GM21528 (cell line): ENCODE measurements at regions not wholly inside any gene's neighbourhood (a gene's known extent, or its start where the extent isn't known, plus 50 kb on each side); places are given as distances from the start of the nearest gene placed in this dataset.

Experiments
- ATAC-seq: cut with Tn5 transposase; IDR thresholded peaks from one replicate; pipeline ENCODE4 v1.9.1; 2021; ENCODE audit warnings: mild to moderate bottlenecking, moderate library complexity; ENCODE audit not compliant: unreplicated experiment, low FRiP score

DNA sequence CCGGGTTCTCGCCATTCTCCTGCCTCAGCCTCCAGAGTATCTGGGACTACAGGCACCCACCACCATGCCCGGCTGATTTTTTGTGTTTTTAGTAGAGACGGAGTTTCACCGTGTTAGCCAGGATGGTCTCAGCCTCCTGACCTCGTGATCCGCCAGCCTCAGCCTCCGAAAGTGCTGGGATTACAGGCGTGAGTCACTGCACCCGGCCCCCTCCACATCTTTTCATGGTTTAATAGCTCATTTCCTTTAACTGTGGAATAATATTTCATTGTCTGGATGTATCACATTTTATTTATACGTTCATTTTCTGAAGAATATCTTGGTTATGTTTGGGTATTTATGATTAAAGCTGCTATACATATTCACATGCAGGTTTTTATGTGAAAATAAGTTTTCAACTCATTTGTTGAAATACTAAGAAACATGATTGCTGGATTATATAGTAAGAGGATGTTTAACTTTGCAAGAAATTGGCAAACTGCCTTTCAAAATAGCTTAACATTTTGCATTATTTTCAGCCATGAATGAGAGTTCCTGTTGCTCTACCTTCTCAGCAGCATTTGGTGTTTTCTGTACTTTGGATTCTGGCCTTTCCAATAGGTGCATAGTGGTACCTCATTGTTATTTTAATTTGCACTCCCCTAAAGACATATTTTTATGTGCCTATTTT lies 591.9 kb downstream of the TECRL start:
- ATAC-seq, result no peak

DNA sequence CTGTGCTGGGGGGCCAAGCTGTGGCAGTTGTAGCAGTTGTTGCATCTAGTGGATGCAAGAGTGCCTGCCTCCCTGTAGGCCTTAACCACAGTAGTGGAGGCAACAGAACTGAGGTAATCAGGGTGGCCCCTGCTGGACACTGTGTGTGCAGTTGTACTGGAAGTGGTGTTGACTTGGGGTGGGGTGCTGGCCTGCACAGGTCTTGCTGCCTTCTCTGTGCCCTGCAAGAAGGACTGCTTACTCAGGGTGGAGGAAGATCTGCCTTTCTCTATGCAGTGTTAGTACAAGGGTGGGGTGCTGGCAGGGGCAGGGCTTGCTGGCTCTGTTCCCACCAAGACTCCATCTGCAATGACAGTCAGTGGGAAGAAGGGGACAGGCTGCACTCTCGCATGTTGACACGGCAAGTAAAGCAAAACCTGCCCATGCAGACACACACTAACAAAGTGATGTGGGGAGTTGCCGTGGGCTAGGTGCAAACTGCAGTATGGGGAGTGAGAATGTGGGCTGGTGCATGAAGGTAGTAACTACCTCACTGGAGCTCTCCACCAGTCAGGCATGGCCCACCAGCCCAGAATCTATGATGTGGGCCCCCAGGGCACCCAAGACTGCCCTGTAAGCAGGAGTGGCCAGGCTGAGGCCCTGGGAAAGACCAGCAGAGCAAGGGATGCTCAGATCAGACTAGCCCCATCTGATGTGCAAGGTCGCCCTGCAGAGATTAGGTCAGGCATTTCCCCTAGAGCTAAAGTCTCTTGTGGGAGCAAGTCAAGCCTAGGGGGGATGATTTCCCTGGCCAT lies 594.9 kb downstream of the TECRL start:
- no peak for ATAC-seq

DNA sequence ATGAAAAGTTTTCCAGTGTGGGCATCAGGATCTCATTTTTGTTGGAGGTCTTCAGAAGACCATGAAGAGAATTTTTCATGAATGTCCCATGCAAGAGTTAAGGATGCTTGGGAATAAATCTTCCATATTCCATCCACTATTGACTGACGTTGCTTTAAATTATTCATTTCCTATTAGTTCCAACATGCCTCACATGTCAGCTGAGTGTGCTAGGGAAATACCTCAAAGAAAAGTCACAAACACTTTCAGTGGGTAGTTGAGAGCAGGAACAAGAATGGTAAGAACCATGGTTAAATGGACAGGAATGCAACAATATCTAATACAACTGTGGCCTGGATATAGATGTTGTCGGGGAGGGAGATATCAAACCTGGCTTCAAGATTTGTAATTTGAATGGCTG lies 610.1 kb downstream of the TECRL start:
- ATAC-seq, result no peak

DNA sequence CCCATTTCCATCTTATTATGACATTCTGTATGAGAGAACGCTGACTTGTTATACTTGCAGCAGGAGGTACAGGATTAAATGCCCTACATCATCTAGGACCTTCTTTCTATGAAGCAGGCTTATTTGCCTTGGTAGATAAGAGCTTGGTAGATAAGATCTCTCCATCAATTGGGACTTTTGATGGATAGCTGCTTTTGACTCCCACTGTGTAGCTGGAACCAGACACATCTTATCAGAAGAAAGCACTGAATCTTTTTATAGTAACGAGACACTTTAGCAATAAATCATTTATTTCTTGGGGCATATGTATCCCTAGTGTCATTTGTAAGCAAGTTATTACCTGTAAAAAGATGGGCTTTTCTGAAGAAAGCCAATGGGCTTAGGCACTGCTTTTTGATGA lies 613.9 kb downstream of the TECRL start:
- no peak for ATAC-seq

DNA sequence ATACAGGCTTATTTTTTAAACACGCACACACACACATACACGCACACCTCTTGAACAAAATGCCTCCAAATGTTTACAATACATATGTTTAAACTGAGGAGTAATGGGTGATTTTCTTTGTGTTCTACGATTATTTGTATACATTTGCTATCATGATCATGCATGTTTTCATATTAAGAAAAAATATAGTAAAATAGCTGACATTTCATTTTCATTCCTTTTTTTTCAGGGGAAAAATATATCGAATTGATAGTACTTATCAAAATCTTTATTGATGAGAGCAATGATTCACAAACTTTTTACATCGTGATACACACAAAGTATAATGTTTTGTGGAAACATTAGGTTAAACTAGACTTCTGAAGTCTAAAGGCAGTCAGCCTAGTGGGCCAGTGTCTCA lies 618.9 kb downstream of the TECRL start:
- ATAC-seq, result no peak

DNA sequence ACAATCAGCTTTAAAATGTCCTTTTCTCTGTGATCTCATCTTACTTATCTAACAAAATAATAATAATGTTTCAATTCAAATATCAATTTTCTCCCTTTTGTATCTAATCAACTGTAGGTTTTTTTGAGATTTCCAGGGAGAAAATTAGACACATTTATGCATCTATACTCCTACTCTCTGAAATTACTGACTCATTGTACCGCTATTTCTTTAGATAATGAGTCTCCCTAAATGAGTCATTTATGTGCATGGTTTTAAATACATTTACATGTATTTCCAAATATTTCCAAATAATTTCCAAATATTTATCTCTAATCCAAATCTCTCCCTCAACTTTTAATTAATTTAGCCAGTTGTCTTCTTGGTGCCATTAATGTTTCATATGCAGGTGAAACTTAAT lies 621.0 kb downstream of the TECRL start:
- ATAC-seq, result no peak

DNA sequence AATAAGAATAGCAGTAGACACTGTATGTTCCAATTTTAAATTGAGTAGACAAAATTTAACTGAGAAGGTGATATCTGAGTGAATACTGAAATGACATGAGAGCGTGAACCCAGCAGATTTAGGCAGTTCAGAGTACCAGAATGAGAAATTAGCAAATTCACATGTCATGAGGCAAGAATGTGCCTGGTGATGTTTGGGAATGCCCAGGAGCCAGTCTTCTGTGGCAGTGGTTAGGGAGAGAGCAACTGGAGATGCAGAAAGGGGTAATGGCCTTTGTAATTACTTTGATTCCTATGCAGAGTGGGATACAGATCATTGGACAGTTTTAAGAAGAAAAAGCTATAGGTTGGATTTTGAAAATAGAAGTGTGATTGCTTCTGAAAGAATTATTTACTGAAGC lies 621.9 kb downstream of the TECRL start:
- no peak for ATAC-seq

DNA sequence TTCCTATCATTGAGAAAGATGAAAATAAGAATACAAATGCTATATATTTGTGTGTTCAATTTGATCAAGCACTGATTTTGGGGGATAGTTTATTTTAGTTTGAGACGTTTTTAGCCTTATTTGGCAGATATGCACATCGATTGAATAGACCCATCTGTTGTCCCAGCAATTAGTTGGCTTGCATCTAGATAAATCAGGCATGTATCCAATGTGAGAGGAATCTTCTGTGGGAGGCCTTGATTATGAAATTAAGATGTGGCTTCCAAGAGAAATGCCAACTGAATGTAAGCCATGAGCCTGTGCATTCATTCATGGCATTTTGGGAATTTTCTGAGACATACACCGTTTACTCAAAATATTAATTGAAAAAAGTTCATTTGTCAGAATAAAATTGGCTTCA lies 623.1 kb downstream of the TECRL start:
- ATAC-seq, result no peak

DNA sequence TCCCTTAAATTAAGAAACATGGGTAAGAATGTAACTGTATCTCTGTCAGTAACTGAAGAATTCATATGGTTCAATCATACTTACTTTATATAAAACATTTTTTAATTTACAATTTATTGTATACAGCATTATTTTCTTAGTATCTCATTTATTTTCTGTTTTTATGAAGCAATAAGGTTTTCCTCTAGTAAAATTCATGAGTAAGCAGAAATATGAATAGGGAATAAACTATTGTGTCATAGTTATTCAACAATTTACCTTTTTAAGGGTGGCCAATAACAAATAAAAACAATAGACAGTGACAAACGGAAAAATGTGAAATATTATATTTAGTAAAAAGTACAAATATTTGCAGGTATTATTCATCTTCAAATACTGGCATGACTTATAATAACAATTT lies 624.4 kb downstream of the TECRL start:
- ATAC-seq, result no peak

DNA sequence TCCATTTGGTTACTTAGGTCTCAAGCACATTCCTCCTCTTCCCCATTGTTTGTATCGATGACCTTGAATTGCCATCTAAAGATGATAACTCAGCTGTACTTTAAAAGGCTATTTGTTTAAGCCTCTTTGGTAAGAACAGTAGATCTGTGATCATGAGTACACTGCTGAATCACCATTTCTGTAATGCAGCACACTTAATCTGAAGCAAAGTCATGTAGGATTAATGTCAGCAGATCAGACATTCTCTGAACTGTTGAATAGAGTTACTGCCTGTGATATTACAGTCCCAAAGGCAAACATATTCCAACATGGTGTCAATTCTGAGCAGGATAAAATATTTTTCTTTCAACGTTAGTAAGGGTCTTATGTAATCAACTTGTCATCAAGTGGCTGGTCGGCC lies 631.6 kb downstream of the TECRL start:
- ATAC-seq, result no peak

DNA sequence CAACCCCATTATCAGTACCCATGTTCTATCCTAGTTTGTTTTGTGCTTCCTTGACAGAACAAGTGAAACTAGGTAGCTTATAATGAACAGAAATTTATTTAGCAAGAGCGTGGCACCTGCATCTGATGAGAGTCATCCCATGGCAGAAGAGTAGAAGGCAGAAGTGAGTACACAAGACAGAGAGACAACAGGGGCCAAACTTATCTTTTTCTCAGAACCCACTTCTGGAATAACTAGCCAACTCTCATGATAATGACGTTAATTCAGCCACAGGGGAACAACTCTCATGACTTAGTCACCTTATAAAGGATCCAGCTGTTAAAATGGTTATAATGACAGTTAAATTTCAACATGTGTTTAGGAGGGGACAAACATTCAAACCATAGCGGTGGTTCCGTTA lies 644.9 kb downstream of the TECRL start:
- no peak for ATAC-seq

DNA sequence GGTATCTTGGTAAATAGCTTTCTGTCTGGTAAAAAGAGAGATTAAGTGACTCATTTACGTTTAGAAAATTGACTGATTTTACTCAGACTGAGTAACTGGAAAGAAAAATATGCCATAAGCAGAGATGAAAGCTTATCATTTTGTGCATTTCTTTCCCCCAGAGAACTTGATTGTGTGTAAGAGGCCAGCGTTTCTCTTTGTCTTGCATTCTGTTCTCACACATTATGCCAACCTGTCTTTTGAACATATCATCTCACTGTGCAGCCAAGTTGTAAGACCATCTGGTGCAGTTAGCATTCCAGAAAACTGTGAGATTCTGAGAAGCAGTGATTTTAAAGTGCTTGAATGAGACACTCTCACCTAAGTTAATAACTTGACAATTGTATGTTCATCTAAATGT lies 651.3 kb downstream of the TECRL start:
- no peak for ATAC-seq

DNA sequence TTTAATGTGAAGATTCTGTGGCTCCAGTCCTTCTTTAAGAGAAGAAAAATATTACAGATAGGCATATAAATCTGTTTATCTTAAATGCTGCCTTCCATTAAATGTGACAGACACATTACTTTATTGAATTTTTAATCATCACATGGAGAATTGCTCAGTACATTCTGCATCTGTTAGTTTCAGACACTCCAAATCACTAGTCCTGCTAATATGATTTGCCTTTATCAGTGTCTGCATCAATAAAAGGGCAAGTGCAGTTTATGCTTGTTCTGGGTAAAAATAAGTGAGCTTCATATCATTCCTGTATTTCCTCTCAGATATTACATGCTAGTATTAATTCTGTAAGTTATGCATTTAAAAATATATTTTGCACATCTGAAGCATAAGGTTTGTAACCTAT lies 666.4 kb downstream of the TECRL start:
- ATAC-seq, result no peak

DNA sequence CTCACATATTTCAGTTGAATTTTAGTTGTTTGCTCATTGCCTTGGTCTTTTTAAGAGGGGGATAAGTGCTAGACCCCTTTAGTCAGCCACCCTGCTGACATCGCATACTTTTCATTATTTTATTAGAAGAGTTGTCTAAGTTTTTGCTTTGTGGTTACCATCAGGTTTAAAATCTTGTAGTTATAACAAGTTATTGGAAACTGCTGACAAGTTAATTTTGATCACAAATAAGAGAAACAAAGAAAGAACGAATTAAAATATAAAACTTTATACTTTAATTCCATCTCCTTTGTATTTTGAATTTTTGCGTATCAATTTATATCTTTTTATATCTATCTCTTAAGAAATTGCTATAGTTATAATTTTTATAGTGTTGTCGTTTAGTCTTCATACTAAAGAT lies 679.7 kb downstream of the TECRL start:
- ATAC-seq, result no peak

DNA sequence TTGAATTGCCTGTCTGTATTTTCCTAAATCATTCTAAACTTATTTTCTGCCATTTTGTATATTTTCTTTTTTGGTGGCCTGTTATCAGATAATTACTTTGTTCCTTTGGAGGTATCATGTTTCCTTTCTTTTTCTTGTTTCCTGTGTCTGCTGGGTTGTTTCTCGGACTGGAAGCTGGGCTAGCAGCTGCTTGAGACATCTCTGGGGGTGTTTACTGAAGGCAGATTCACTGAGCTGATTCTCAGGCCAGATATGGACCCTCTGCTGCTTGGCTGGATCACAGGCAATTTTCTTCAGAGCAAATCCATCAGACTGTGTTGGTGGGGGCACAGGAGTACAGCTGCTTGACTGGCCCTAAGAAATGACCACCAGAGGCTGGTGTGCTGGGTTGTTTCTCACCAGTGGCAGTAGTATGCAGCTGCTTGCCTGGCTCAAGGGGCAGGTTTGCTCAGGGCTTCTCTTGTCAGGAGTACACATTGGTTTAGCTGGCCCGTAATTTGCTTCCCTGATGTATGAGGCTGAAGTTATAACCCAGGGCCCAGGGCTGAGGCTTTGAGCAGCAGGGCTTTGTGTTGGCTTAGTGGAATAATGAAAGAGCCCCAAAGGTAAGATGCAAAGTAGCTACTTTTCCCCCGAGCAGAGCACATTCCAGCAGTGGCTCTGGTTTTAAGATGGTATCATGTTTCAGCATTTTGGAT lies 680.6 kb downstream of the TECRL start:
- no peak for ATAC-seq

DNA sequence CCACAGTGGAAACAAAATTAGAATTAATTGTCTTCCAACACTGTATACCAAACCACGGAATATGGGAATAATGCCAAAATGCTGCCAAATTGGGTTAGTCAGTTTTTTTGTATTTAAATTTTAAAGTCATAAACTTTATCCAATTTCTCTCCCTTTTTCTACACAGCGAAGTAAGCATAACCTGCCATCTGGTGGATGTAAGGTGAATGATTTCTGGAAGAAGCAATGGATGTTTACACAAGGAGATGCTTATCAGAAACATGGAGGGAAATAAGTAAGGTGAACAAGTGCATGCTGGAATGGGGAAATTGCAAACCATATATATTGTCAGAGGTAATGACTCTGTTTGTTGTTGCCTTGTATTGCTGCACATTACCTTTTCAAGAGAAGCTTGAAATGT lies 691.9 kb downstream of the TECRL start:
- ATAC-seq, result no peak

DNA sequence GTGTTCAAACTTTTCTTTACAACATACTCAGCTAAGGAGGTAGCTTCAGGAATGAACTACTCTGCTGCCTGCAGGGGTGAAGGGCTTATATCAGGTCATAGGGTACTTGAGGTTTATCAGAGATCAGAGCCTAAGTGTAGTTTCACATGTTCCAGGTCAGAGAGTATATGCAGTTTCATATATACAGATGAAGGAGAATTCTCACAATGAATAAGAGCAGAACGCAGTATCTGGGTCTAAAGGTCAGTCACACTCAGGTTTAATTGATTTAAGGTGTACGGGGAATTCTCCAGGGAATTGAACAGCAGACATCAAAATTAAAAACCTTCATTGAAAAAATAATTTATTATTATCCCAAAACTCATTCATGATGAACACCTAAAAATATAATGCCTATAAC lies 700.6 kb downstream of the TECRL start:
- ATAC-seq, result no peak

DNA sequence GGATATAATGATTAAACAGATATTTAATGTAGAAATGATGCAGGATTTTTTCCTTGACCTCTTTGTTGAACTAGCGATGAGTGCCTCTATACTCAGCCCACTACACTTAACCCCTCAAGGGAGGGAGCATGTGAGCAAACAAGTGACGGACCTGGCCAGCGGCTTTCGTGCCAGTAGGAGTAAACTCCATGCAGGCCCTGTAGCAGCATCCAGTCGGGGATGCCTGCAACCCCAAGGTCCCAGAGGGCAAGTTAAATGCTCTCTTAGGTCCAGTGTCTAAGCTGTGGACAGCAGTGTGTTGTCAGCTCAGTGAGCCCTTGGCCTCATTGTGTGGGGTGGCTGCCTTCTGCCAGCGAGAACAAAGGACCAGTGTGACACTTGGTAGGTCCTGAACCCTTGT lies 708.7 kb downstream of the TECRL start:
- no peak for ATAC-seq

DNA sequence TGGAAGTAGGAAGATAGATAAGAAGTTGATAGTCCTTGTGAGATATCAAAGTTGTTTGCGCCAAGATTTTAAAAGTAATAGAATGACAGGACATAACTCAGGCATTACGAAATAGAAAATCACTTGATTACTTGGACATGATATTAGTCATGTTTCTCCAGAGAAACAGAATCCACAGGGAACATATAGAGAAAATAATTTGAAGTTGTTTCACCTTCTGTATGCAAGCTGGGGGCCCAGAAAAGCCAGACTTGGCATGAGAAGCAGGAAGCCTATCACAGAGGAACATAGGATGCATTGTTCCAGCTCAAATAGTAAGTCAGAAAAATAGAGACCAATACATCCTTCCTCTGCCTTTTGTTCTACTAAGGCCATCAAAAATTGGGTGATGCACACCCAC lies 715.9 kb downstream of the TECRL start:
- ATAC-seq, result no peak

DNA sequence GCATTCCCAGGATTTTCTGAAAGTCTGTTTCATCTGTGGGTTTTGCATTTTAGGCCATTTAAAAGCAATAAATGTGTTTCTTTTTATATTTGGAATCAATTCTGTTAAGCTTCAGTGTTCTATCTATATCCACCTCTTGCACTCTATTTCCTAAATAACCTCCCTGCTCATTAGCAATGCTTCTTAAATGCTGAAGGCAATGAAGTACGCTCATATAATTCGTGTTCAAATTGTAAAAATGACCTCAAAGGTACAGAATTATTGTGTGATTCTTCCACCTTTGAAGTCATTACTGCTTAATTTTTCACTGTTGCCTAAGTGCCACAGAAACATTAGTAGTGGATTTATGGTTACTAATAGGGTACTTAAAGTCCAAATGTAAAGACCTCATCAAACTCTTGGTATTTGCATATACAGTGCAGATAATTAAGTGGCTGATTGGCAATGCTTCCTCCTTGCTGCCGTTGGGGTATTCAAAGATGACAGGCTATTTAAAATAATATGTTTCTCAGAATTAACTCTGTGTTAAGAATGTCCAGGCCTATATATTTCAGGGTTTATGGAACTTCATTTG lies 730.8 kb downstream of the TECRL start:
- no peak for ATAC-seq

DNA sequence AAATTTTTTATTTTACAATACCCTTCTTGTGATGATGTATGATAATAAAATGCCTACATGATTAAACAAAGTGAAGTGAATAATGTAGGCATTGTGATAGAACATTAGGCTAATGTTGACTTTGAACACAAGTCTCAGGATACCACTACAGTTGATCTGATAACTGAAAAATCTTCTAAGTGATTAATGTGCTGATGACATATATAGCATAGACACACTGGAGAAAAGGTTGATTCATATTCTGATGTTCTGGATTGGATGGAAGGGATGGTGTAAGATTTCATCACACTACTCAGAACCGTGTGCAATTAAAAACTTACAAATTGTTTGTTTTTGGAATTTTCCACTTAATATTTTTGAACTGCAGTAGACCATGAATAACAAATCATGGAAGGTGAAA lies 738.5 kb downstream of the TECRL start:
- ATAC-seq, result no peak
